Spleen (tissue), 11 donors: ENCODE measurements at regions not wholly inside any gene's neighbourhood (a gene's known extent, or its start where the extent isn't known, plus 50 kb on each side); places are given as distances from the start of the nearest gene placed in this dataset.

Experiments used
- DNase-seq: peaks from one replicate; pipeline ENCODE4 v3.0.0-alpha.2; 2020
- H3K27ac ChIP-seq, 8 donors: fragments of 200-600 bp; sonication (generic) in 7 of 8; 1 replicate in 4 of 8; 2 replicates in 4 of 8; pipeline versions ENCODE4 v1.5.0 to v1.8.0; 2016 to 2021; ENCODE audit warnings: inconsistent platforms in 4 of 8, mild to moderate bottlenecking in 4 of 8, moderate library complexity in 1 of 8
- H3K27me3 ChIP-seq, 7 donors: fragments of 200-600 bp; sonication (generic) in 6 of 7; replicated peaks in 1 of 7; 1 replicate in 4 of 7; 2 replicates in 3 of 7; pipeline versions ENCODE4 v1.5.0 to v1.8.0; 2016 to 2021; ENCODE audit warnings: inconsistent platforms in 3 of 7, mild to moderate bottlenecking in 1 of 7
- H3K36me3 ChIP-seq, 6 donors: fragments of 200-600 bp; sonication (generic) in 5 of 6; 1 replicate in 4 of 6; 2 replicates in 2 of 6; pipeline versions ENCODE4 v1.5.0 to v1.8.0; 2016 to 2021; ENCODE audit warnings: inconsistent platforms in 2 of 6
- H3K4me1 ChIP-seq, 6 donors: fragments of 200-600 bp; sonication (generic) in 5 of 6; 1 replicate in 3 of 6; 2 replicates in 3 of 6; pipeline versions ENCODE4 v1.5.0 to v1.8.0; 2016 to 2021; ENCODE audit warnings: inconsistent platforms in 3 of 6
- H3K4me3 ChIP-seq, 8 donors: fragments of 200-600 bp; sonication (generic) in 7 of 8; 1 replicate in 4 of 8; 2 replicates in 4 of 8; pipeline versions ENCODE4 v1.5.0 to v1.8.0; 2016 to 2021; ENCODE audit warnings: inconsistent platforms in 4 of 8, mild to moderate bottlenecking in 4 of 8, moderate library complexity in 2 of 8
- H3K9me3 ChIP-seq, 8 donors: fragments of 200-600 bp; sonication (generic) in 7 of 8; 1 replicate in 4 of 8; 2 replicates in 4 of 8; pipeline versions ENCODE4 v1.5.0 to v1.8.0; 2016 to 2021; ENCODE audit warnings: inconsistent platforms in 4 of 8
- POLR2A ChIP-seq, 3 donors: fragments of 450-650 bp; IDR thresholded peaks; one replicate each; pipeline ENCODE4 v1.5.1; 2017; ENCODE audit warnings: antibody characterized with exemption in 3 of 3, mild to moderate bottlenecking in 1 of 3
- POLR2AphosphoS5 ChIP-seq, 3 donors: sonication (generic); formaldehyde crosslinking; IDR thresholded peaks; one replicate each; pipeline ENCODE4 v1.5.1; 2017; ENCODE audit warnings: antibody characterized with exemption in 3 of 3
- WGBS, 5 donors: extraction: QIAGEN DNeasy Blood & Tissue Kit in 3 of 5; methylation state at CpG; one replicate each; pipeline versions ENCODE4 v1.1.5 to v1.1.7; 2013 to 2018; 5-methylcytosine and 5-hydroxymethylcytosine counted together
- intact Hi-C: fragments of 100-400 bp; cut with DNase I; formaldehyde crosslinking; loops from one replicate; pipeline ENCODE4 v1.15.0; 2023; ENCODE audit warnings: low total_unique reads
- TF ChIP-seq, protein P1 (sequence below), 11 experiments: fragments of 200-600 bp in 7 of 11; fragments of 450-650 bp in 4 of 11; sonication (generic) in 4 of 11; IDR thresholded peaks in 8 of 11; conservative IDR thresholded peaks in 3 of 11; 1 replicate in 7 of 11; 2 replicates in 4 of 11; pipeline versions ENCODE4 v1.4.0 to v1.8.0; 2016 to 2021; ENCODE audit warnings: antibody characterized with exemption in 11 of 11, inconsistent platforms in 4 of 11, mild to moderate bottlenecking in 1 of 11
- donor health status: healthy with polysubstance abuse.
- donor health status: DM: no; HTN: no; CAD: no; lungs with moderate emphysema.
- donor health status: DM: no; HTN: no; CAD: no.
- donor health status: Bipolar disorder and iron deficiency.
- donor health status: healthy.
- donor health status: DM: no; HTN: no; CAD: no.
- donor health status: DM: yes; HTN: yes; CAD: no.

DNA sequence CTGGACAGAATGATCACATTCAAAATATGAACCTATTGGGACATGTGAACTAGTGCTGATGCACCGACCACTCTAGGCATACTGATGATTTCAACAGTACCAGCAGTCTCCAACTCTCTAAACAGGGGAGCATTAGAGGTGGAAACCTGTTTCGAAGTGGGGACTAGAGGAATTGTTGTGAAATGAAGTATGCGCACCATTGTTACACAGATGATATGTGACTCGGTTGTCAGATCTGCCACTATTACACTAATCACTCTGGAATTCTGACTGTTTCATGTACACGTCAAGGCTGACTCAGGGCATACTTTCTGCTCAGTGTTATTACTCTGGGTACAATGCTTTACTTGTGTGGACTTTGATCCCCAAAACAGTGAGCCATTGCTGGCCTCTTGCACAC lies 198.2 kb upstream of the UBE2E2 start:
- H3K4me3 ChIP-seq = no peak overlapping the region
- H3K36me3 ChIP-seq = no peaks in the 10 kb centered on the region
- intact Hi-C loops = no loop called here
- DNase-seq = no peak
- no peak for TF ChIP-seq POLR2AphosphoS5 (IDR thresholded peaks at IDR 0.05)
- TF ChIP-seq, protein P1, sequence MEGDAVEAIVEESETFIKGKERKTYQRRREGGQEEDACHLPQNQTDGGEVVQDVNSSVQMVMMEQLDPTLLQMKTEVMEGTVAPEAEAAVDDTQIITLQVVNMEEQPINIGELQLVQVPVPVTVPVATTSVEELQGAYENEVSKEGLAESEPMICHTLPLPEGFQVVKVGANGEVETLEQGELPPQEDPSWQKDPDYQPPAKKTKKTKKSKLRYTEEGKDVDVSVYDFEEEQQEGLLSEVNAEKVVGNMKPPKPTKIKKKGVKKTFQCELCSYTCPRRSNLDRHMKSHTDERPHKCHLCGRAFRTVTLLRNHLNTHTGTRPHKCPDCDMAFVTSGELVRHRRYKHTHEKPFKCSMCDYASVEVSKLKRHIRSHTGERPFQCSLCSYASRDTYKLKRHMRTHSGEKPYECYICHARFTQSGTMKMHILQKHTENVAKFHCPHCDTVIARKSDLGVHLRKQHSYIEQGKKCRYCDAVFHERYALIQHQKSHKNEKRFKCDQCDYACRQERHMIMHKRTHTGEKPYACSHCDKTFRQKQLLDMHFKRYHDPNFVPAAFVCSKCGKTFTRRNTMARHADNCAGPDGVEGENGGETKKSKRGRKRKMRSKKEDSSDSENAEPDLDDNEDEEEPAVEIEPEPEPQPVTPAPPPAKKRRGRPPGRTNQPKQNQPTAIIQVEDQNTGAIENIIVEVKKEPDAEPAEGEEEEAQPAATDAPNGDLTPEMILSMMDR (IDR thresholded peaks at IDR 0.05 in 8 of 11, conservative IDR thresholded peaks at IDR 0.05 in 3 of 11) = no peak
- 86 to 95% (median 94%) methylated on average over 5 of the region's 5 CpGs for WGBS, 5 donors
- no peaks in the 10 kb centered on the region for H3K27me3 ChIP-seq
- no peaks in the 10 kb centered on the region for H3K4me1 ChIP-seq
- no peak overlapping the region for H3K27ac ChIP-seq
- no peaks in the 10 kb centered on the region for H3K9me3 ChIP-seq

DNA sequence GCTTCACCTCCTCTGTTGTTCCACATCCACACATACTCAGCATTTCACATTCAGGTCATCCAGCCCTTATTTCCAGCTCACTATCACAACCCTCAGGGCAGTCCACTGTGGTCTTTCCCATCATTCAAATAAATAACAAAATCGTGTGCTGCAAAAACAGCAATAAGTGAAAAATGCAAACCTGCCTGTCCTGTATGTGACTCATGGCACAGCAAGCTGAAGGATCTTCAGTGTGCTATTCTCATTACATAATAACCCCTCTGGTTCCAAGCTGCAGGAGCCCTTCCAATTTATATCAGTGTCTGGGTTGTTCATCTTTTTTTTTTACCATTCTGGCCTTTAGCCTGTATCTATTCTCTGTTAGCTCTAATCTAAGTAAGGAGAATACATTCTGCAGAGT lies 185.3 kb upstream of the UBE2E2 start:
- Histone ChIP-seq H3K4me1 (no peaks in the 10 kb centered on the region), H3K36me3 (no peaks in the 10 kb centered on the region), H3K9me3 (peaks cover 0 to 7% (median 0%) of the 10 kb centered on the region in 8 donors), H3K4me3 (no peak overlapping the region), H3K27ac (no peak overlapping the region), H3K27me3 (no peaks in the 10 kb centered on the region)
- TF ChIP-seq, protein P1 (IDR thresholded peaks at IDR 0.05 in 8 of 11, conservative IDR thresholded peaks at IDR 0.05 in 3 of 11) = no peak
- TF ChIP-seq POLR2A (IDR thresholded peaks at IDR 0.05) (no peak), POLR2AphosphoS5 (IDR thresholded peaks at IDR 0.05) (no peak)
- intact Hi-C loops = no loop called here
- DNase-seq = no peak
- 59 to 83% (median 76%) methylated on average over 1 of the region's 1 CpG for WGBS, 5 donors

DNA sequence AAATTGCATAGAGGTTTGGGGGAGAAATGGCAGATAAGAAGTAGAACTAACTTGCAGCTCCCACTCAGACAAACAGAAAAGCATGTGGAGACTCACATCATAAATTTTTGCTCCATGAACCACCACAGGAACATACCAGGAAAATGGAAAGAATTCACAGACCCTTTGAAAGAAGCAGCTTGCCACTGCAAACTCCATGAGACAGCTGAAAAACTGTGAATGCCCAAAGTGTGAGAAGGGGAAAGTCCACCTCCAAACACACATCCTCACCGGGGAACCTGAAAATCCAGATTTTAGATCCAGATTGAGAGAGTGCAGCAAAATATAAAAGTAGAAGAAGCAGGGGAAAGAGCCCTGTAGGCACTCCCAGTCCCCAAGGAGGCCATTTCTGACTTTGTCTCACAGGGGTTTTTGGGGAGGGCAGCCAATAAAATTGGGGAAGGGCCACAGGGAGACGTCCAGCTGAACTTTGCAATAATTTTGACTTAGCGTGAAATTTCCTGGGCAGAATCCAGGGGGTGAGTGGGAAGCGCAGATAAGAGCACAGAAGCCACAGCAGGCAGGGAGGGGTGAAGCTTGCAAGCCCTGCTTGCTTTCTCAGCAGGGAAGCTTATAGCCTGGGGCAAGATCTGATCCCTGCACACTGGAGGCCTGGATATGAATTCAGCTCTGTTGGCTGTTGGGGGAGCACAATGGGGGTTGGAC lies 183.4 kb upstream of the UBE2E2 start:
- H3K4me3 ChIP-seq = no peak overlapping the region
- H3K36me3 ChIP-seq = no peaks in the 10 kb centered on the region
- intact Hi-C loops = no loop called here
- TF ChIP-seq, protein P1 (IDR thresholded peaks at IDR 0.05 in 8 of 11, conservative IDR thresholded peaks at IDR 0.05 in 3 of 11) = no peak
- 53 to 77% (median 70%) methylated on average over 4 of the region's 4 CpGs for WGBS, 5 donors
- no peak overlapping the region for H3K27ac ChIP-seq
- peaks cover 0 to 14% (median 6%) of the 10 kb centered on the region in 8 donors for H3K9me3 ChIP-seq
- DNase-seq = no peak
- no peaks in the 10 kb centered on the region for H3K4me1 ChIP-seq
- H3K27me3 ChIP-seq = no peaks in the 10 kb centered on the region

DNA sequence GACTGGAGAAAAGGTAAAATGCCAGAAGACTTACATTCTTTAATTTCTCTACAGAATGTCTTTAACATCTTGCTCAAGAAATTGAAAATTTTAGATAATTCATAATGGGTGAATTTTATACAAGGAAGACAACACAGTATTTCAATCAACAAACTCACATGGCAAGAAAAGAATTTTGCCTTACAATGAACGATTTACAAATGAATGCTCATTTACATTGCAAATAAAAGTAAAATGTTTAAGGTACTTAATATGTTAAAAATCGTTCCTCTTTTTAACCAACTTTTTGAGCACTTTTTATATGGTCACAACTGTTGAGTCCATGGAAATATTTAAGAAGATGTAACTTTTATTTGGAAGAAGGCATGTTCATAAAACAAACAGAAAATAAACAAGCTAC lies 174.8 kb upstream of the UBE2E2 start:
- Histone ChIP-seq H3K9me3 (peaks cover 0 to 23% (median 7%) of the 10 kb centered on the region in 8 donors), H3K4me1 (no peaks in the 10 kb centered on the region), H3K4me3 (no peak overlapping the region), H3K27ac (no peak overlapping the region), H3K27me3 (no peaks in the 10 kb centered on the region), H3K36me3 (no peaks in the 10 kb centered on the region)
- TF ChIP-seq, protein P1 (IDR thresholded peaks at IDR 0.05 in 8 of 11, conservative IDR thresholded peaks at IDR 0.05 in 3 of 11) = no peak
- no peak for TF ChIP-seq POLR2AphosphoS5 (IDR thresholded peaks at IDR 0.05)
- TF ChIP-seq POLR2A (IDR thresholded peaks at IDR 0.05) = no peak
- intact Hi-C loops = no loop called here
- 37 to 50% (median 44%) methylated on average over 2 of the region's 2 CpGs for WGBS, 5 donors
- DNase-seq = no peak
